AG09319 (cell line): ENCODE measurements at regions not wholly inside any gene's neighbourhood (a gene's known extent, or its start where the extent isn't known, plus 50 kb on each side); places are given as distances from the start of the nearest gene placed in this dataset.

Experiments used
- DNase-seq: peaks from one replicate; pipeline ENCODE4 v3.0.0-alpha.2; 2010; ENCODE audit warnings: low read depth; ENCODE audit errors: extremely low read depth
- CTCF ChIP-seq: IDR thresholded peaks from 2 replicates; pipeline ENCODE4 v1.5.1; 2011; ENCODE audit warnings: low read depth, mild to moderate bottlenecking, inconsistent platforms, low read length, moderate library complexity

GRCh38 chr1:199452627-199453026 lies 574.9 kb upstream of the NR5A2 start:
- no peak for DNase-seq

GRCh38 chr1:199453723-199454122 lies 573.8 kb upstream of the NR5A2 start:
- no peak for TF ChIP-seq CTCF
- no peak for DNase-seq

More at GRCh38 chr1:199452627-199453026, 574.9 kb upstream of the NR5A2 start:
- no peak for TF ChIP-seq CTCF

- DNase-seq = no peak
- TF ChIP-seq CTCF = no peak
Measured at GRCh38 chr1:199460933-199461332, 566.6 kb upstream of the NR5A2 start.

- peak; percentile 27 for DNase-seq
- peak; percentile 67 for TF ChIP-seq CTCF
Measured at GRCh38 chr1:199463521-199464127, 563.9 kb upstream of the NR5A2 start.

- TF ChIP-seq CTCF = no peak
- DNase-seq = no peak
Measured at GRCh38 chr1:199466961-199467360, 560.5 kb upstream of the NR5A2 start.

GRCh38 chr1:199472018-199472417 lies 555.5 kb upstream of the NR5A2 start:
- TF ChIP-seq CTCF = no peak
- no peak for DNase-seq

- TF ChIP-seq CTCF = no peak
- no peak for DNase-seq
Measured at GRCh38 chr1:199472978-199473377, 554.5 kb upstream of the NR5A2 start.
